ENCODE measurements at regions not wholly inside any gene's neighbourhood (a gene's known extent, or its start where the extent isn't known, plus 50 kb on each side); places are given as distances from the start of the nearest gene placed in this dataset.
"Not testable (repeated sequence)": the region's sequence is repeated elsewhere in the genome, so short reads cannot be mapped to it uniquely, and the experiment has no call there.

DNA sequence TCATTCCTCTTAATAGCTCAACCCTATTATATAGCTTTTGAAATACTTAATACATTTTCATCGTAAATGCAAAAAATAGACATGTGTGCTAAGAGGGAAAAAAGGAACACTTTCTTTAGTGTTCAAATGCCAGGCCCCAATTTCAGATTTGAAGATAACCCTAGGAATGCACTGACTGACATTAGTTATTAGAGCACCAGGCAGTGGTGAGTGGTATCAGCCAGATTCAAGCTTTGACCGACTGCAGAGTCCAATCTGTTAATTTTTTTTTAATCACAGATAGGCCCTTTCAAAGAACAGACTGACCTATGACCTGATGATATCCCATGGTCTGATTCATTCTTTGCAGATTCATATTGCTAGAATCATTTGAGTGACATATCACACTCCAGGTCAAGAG lies 874.2 kb upstream of the CHORDC1 start:
- no peak for DNase-seq

DNA sequence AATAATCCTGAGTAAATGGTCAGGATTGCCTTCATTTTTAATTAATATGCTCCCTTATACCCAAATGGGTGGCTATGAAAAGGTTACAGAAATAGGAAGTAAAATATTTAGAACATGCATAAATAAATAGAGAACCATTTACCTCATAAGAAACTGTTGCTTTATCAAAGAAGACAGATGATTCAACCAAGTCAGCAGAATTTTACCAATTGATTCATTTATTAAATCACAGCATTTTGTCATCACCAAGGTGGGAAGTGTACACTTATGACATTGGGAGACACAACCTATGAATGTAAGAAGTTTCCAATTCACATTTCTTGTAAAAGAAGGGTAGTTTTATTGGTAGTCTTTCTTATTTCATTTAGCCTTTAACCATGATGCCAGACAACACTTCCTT lies 870.3 kb upstream of the CHORDC1 start:
- no peak for DNase-seq

GRCh38 chr11:91091563-91091962 lies 868.7 kb upstream of the CHORDC1 start:
- no peak for DNase-seq

DNA sequence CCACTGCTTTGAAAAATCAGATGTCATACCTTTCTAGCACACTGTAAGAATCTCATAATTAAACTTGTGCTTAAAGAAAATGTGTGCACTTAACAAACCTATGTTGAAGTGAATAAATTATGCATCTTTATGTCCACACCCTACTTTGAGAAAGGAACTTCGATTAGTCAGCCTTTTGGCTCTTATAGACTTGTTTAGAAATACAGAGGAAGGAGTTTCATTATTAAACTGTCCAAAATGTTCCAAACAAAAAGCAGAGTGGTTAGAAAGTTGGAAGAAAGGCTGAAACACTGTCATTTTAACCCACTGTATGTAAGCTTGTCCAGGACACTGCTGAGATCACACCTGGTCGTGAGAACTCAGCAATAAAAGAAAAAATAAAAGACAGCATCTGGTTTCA lies 863.2 kb upstream of the CHORDC1 start:
- DNase-seq, result no peak

GRCh38 chr11:91082255-91082654 lies 859.4 kb upstream of the CHORDC1 start:
- no peak for DNase-seq

DNA sequence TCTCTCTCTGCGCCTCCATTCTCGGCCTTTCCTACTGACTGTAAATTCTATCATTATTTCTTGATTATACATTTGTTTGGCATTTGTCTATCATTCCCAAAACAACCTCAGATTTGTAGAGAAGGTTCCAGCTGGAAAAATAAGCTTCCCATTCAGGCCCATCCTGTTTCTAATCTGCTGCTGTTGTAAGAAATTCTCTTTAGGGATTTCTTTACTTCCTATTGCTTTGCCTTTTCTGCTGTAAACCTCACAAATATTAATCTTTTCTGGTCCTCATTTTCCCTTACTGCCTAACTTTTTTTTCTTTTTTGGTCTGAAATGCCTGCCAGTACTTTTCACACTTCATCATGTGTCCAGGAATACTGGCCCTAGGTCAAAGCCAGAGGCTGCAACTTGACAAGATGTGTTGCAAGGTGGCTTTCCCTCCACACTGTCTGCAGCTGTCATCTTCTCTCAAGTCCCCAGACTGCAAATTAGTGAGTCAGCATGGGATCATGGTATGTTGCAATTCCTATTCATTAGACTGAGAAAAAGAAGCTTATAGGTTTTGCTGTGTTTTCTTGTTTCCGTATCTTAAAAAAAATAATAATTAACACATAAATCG lies 858.7 kb upstream of the CHORDC1 start:
- DNase-seq, result no peak

- DNase-seq, result no peak
Measured at GRCh38 chr11:91078221-91078620, 855.4 kb upstream of the CHORDC1 start.

DNA sequence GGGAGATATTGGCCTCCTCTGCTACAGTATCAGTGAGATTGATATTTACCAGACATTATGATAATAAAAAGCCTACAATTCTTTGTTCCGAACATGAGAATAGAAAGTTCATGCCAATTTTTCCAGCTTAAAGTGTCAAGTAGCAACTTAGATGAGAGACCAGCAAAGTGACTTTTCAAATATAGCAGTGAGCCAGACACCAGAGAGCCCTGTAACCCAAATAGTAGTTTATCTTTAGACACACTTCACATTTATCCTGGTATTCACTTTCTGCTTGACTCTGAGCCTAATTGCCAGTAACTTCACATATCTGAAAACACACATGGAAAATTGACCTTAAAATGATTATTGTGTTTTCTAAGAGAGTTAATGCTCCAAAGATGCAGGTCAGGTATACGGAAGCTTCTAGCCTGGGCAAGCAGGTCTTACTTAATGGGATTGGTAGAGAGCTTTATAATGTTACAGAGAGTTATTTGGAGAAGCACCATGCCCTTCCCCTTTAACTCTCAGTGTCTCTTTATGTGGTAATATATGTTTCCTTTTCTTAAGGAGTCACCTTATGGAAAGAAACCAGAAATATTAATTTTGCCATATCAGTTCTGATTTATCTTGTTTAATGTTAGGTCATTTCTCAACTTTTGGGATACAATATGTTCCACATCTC lies 852.3 kb upstream of the CHORDC1 start:
- no peak for DNase-seq

DNA sequence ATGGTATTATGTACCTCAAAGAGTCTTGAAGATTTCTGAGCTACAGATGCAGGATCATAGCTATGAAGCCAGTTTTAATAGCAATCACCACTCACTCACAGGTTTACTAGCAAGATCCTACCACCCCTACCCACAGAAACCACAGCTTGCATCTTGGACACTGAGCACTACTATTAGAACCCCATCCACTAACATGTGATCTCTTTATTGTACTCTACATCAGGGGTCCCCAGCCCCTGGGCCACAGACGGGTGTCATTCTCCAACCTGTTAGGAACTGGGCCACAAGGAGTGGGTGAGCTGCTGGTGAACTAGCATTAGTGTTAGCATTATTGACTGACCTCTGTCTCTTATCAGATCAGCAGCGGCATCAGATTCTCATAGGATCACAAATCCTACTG lies 844.8 kb upstream of the CHORDC1 start:
- DNase-seq, result no peak

DNA sequence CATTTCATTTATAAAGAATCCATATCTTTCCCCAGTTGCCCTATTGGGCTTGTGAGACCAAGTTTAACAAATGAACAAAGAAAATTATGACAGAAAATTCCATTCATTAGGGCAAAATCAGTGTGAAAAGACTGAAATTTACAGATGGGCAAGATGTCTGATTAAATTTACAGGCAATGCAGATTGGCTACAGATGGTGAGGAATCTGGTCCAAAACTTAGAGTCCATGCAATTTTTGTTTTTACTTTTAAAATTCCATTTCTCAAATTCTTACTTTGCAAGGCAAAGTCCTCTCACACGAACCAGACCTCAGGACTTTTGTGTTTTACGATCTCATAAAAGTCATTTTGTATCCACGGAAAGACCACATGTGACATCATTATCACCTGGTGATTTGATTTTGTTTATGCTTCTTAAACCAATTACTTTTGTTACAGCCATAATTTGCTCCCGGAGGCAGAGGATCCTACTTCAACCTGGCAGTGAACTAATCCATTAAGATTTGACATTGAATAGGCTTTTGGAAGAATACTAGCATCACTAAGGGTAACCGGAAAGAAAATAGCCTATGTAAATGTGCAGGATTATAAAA lies 843.7 kb upstream of the CHORDC1 start:
- DNase-seq, result no peak

GRCh38 chr11:91063399-91063798 lies 840.5 kb upstream of the CHORDC1 start:
- DNase-seq, result not testable (repeated sequence)

DNA sequence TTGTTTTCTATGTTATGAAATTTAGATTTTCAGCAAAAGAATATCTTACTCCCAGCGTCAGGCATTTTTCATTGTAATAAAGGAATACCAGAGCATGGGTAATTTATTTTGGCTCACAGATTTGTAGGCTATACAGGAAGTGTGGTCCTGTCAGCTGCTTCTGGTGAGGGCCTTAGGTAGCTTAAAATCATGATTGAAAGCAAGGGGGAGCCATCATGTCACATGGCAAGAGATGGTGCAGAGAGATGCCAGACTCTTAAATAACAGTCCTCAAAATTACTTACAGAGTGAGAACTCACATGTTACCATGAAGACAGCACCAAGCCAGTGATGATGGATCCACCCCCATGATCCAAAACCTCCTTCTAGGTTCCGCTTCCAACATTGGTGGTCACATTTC lies 825.0 kb upstream of the CHORDC1 start:
- DNase-seq, result no peak

GRCh38 chr11:91046261-91046660 lies 823.4 kb upstream of the CHORDC1 start:
- DNase-seq, result no peak

- no peak for DNase-seq
Measured at GRCh38 chr11:91041626-91042025, 818.8 kb upstream of the CHORDC1 start.

DNA sequence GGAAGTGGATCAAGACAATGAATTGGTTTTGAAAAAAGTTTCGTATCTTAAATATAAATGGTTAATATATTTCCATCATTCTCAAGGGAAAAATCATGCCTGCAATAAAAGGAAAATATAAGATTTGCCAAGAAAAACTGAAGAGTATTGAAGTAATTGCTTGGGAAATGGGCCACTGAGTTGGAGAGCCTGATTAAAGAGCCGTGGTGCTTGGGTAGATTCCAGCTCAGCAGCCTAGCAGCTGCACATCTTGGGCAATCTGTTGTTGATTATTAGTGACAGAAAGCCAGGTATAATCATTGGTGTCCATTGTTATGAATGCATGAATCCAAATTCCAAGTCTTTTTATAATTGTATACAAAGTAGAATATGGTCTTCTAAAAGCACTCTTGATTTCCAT lies 800.9 kb upstream of the CHORDC1 start:
- DNase-seq, result no peak

- no peak for DNase-seq
Measured at GRCh38 chr11:91011503-91011902, 788.7 kb upstream of the CHORDC1 start.

DNA sequence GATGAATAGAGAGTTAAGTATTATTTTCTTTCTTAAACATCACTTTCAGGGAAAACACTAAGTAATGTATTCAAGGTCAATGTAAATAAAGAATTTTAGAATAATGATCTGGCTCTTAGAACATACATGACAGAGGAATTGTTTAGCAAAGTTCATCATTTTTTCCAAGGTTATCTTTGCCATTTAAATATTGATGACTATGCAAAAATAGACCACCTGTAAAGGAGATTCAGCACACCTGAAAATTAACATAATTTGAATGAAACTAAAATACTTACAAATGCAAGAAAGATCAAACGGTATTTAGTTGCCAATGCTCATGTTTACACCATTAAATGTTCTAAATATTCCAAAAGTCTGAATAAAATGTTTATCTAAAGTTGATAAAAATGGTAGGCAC lies 782.6 kb upstream of the CHORDC1 start:
- no peak for DNase-seq

DNA sequence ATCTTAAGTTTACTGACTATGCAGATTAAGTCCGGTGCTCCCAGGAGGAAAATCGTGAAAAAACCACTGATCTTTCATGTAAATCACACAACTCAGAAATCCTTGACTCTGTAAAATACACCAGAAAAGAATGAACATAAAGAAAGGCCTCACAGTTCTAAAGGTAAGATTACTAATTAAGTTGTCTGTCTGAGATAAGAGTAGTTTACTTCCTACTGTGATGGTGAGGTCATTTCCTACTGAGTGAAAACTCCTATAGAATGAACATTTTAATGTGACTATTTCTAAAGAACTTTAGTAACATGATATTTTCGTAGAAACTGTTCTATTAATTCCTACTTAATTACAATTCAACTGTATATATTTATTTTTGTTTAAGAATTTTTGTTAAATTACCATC lies 774.4 kb upstream of the CHORDC1 start:
- DNase-seq, result no peak

- DNase-seq, result not testable (repeated sequence)
Measured at GRCh38 chr11:90972159-90972558, 749.3 kb upstream of the CHORDC1 start.

- no peak for DNase-seq
Measured at GRCh38 chr11:90947930-90948329, 725.1 kb upstream of the CHORDC1 start.

DNA sequence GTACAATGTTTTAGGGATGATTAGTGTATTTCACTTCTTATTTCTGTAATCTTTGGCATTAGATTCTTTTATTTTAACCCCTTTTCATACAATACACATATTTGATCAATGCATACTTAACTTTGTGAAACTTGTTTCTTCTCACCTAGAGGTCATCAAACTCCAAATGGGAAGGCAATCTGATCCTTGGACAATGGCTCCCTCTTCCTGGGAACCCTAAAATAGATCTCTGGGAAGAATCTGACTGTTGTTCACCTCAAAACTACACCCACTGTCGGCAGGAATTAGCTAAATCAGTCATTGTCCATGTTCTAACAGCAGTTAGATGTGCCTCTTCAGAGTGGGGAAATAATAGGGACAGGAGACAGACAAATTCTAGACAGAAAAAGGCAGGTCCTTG lies 707.4 kb upstream of the CHORDC1 start:
- DNase-seq, result no peak

- DNase-seq, result no peak
Measured at GRCh38 chr11:90919332-90919731, 696.5 kb upstream of the CHORDC1 start.

- no peak for DNase-seq
Measured at GRCh38 chr11:90916706-90917105, 693.9 kb upstream of the CHORDC1 start.

GRCh38 chr11:90913131-90913668 lies 690.4 kb upstream of the CHORDC1 start:
- DNase-seq, result no peak
